ENCODE measurements at regions not wholly inside any gene's neighbourhood (a gene's known extent, or its start where the extent isn't known, plus 50 kb on each side); places are given as distances from the start of the nearest gene placed in this dataset.

GRCh38 chr16:86224629-86225028 lies 285.7 kb upstream of the FOXF1 start:
- no peak for TF ChIP-seq EP300 (IDR thresholded peaks at IDR 0.05; ENCODE audit: borderline replicate concordance)
- TF ChIP-seq TAF1 (IDR thresholded peaks at IDR 0.05; ENCODE audit: low read depth), result no peak
- no peak for TF ChIP-seq REST (IDR thresholded peaks at IDR 0.05; ENCODE audit: low read depth)
- no peak for TF ChIP-seq RAD21 (IDR thresholded peaks at IDR 0.05; ENCODE audit: low read depth)
- TF ChIP-seq CREB1 (IDR thresholded peaks at IDR 0.05; ENCODE audit: low read depth), result no peak
- TF ChIP-seq EGR1 (IDR thresholded peaks at IDR 0.05), result no peak

Data from Ishikawa (cell line).